Fibroblast of skin of left quadriceps (primary cell): ENCODE measurements at regions not wholly inside any gene's neighbourhood (a gene's known extent, or its start where the extent isn't known, plus 50 kb on each side); places are given as distances from the start of the nearest gene placed in this dataset.

ENCODE experiments used
- DNase-seq, 2 experiments: peaks; one replicate each; pipeline ENCODE4 v3.0.0-alpha.2; 2013; ENCODE audit warnings: low read depth in 2 of 2

GRCh38 chr2:64338910-64339500 lies 115.0 kb upstream of the LGALSL start:
- peak in 1 of 2 experiments; percentile 39 for DNase-seq

GRCh38 chr2:64341461-64341860 lies 112.5 kb upstream of the LGALSL start:
- no peak for DNase-seq

- DNase-seq, result no peak
These were observed 111.5 kb upstream of the LGALSL start for GRCh38 chr2:64342195-64343099.

- DNase-seq, result no peak
These were observed 108.9 kb upstream of the LGALSL start for GRCh38 chr2:64344999-64345576.

GRCh38 chr2:64345998-64346397 lies 108.0 kb upstream of the LGALSL start:
- no peak for DNase-seq

- peak in 1 of 2 experiments; percentile 3 for DNase-seq
These were observed 105.4 kb upstream of the LGALSL start for GRCh38 chr2:64348386-64349130.

- no peak for DNase-seq
These were observed 104.8 kb upstream of the LGALSL start for GRCh38 chr2:64349131-64349530.

- DNase-seq, result no peak
These were observed 103.0 kb upstream of the LGALSL start for GRCh38 chr2:64350996-64351395.

- DNase-seq, result no peak
These were observed 101.7 kb upstream of the LGALSL start for GRCh38 chr2:64352292-64352691.

GRCh38 chr2:64354857-64355680 lies 98.9 kb upstream of the LGALSL start:
- DNase-seq, result peak; percentile 51 to 56

- no peak for DNase-seq
These were observed 97.1 kb upstream of the LGALSL start for GRCh38 chr2:64356906-64357305.

- DNase-seq, result peak in 1 of 2 experiments; percentile 12
These were observed 94.6 kb upstream of the LGALSL start for GRCh38 chr2:64359171-64359891.

GRCh38 chr2:64359892-64360657 lies 93.9 kb upstream of the LGALSL start:
- DNase-seq, result peak; percentile 57 to 61

- DNase-seq, result no peak
These were observed 92.6 kb upstream of the LGALSL start for GRCh38 chr2:64361151-64361938.

- no peak for DNase-seq
These were observed 91.4 kb upstream of the LGALSL start for GRCh38 chr2:64362562-64363026.

- no peak for DNase-seq
These were observed 90.8 kb upstream of the LGALSL start for GRCh38 chr2:64363140-64363539.

GRCh38 chr2:64363848-64364247 lies 90.1 kb upstream of the LGALSL start:
- no peak for DNase-seq

GRCh38 chr2:64367444-64368232 lies 86.3 kb upstream of the LGALSL start:
- DNase-seq, result no peak
